Pulmonary artery endothelial cell (primary cell): ENCODE measurements at regions not wholly inside any gene's neighbourhood (a gene's known extent, or its start where the extent isn't known, plus 50 kb on each side); places are given as distances from the start of the nearest gene placed in this dataset.
"Not testable (repeated sequence)": the region's sequence is repeated elsewhere in the genome, so short reads cannot be mapped to it uniquely, and the experiment has no call there.

Source experiments
- DNase-seq: peaks from one replicate; pipeline ENCODE4 v3.0.0-alpha.2; 2011; ENCODE audit warnings: low read depth, low spot score

DNA sequence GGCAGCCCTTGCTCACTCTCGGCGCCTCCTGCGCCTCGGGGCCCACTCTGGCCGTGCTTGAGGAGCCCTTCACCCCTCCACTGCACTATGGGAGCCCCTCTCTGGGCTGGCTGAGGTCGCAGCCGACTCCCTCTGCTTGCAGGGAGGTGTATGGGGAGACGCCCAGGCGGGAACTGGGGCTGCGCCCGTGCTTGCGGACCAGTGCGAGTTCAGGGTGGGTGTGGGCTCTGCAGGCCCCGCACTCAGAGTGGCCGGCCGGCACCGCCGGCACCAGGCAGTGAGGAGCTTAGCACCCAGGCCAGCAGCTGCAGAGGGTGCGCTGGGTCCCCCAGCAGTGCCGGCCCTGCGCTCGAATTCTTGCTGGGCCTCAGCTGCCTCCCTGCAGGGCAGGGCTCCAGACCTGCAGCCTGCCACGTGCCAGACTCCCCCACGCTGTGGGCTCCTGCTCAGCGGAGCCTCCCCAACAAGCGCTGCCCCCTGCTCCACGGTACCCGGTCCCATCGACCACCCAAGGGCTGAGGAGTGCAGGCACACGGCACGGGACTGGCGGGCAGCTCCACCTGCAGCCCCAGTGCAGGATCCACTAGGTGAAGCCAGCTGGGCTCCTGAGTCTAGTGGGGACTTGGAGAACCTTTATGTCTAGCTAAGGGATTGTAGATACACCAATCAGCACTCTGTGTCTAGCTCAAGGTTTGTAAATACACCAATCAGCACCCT lies 54.0 kb upstream of the WWC2 start:
- DNase-seq = not testable (repeated sequence)

DNA sequence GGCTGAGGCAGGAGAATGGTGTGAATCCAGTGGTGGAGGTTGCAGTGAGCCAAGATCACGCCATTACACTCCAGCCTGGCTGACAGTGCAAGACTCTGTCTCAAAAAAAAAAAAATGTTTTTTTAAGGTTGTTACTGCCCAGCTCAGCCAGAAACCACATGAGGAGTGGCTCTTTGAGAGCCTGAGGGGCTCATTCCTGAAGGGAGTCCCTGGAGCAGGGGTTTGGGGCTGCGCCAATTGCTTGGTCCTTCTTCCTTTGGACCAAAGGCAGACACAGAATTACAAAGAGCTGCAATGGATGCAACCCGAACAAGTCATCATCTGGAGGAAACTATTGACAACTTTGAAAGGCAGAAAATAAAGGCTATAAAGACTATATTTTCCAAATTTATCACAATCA lies 60.6 kb upstream of the WWC2 start:
- DNase-seq = no peak

DNA sequence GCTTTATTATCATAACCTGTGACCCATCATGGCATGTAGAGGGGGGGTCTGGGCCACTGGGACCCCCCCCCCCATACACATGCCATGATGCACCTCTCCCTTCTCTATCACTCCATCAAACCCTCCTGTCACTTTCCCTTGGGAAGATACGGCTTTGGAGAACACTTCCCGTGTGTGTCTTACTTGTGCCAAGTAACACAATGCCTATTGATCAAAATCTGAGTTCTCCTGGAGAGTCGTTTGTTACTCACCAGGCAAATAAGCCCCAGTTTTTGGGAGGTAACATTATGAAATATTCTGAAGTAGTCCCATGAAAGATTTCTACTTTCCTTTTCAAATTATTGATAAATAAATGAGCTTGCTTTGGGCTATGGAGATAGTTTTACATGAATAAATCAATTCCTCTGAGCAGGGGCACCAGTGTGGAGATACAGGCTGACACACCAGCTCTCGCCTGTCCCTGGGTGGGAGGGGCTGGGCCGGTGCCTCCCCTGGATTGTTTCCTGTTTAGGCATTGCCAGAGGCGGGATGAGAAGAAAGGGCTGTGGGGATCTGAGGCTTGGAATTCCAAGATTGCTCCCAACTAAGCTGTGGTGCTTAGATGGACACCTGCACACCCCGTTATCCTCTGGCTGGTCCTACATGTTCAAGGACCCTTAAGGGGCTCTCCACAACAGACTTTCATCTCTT lies 63.2 kb upstream of the WWC2 start:
- no peak for DNase-seq

DNA sequence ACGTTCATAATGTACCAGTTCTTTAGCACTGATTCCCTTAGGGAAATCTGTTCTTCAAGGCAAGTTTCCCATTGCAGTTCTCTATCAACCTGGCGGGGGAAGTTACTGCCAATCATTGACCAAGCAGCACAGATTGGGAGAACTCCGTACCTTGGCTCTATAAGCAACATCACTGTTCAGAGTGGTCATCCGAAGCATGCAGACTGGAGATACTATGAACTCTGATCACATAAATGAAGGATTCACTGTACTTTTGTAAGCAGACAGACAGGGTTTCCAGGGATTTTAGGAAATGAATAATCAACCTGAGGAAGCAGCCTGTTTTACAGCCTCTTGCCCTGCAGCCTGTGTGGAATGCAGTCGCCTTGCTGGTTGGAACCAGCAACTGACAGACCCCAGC lies 63.8 kb upstream of the WWC2 start:
- no peak for DNase-seq

DNA sequence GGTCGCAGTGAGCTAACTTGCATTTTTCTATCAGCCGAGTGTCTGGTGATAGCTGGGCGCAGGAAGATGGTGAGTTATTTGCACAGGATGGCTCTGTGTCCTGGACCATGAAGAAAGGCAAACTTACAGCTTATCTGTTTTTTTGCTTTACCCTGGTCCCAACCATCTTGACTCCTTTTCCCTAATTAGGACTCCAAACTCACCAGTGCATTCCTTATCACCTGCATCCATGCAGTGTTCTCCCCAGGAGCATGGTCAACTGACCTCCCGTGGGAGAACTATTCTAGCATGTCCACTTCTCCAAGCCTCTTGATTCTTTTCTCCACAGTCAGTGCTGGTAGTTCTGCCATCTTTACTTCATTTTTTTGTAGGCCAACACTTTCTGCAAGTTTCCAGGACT lies 68.2 kb upstream of the WWC2 start:
- DNase-seq = no peak

DNA sequence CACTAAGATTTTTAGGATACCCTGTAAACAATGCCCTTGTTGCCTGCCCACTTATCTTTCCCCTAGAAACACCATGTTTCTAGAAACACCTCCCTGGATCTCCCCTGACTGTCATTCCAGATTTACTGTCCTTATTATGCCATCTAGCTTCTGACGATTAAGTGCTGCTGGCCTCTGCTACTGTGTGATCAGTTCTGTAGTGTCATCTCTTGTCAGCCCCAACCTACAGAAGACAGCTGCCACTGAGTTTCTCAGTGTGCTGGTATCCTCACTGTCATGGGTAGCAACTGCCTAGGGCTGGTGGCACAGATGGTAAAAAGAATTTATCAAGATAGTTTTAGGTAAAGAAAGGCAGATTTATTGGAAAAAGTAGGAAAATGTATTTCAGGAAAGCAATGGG lies 68.7 kb upstream of the WWC2 start:
- no peak for DNase-seq

DNA sequence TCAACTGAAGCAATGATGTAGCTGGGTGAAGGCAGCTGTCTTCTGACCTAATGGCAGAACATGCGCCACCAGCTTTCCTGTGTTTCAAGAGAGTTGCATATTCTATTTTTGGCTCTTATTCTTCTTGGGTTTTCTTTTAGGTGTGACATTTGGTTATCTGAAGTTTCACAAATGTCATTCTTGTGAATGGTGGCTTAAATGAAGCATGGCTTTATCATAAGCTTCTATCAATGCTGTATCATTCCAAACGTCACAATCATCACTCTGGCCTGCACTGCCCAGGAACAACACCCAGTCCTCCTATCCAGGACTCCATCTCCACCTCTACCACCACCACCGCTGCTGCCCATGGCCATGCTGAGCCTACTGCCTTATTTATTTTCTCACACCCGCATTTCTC lies 69.7 kb upstream of the WWC2 start:
- DNase-seq = no peak

DNA sequence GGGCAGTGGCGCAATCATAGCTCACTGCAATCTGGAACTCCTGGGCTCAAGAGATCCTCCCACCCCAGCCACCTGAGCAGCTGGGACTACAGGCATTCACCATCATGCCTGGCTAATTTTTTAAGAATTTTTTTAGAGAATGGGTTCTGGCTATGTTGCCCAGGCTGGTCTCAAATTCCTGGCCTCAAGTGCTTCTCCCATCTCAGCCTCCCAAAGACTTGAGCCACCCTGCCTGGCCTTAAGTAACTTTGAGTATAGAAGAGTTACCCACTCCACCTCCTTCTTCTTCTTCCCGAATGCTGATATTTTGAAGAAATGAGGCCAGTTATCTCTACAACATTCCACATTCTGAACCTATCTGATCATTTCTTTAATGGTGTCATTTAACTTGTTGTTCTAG lies 72.4 kb upstream of the WWC2 start:
- no peak for DNase-seq

DNA sequence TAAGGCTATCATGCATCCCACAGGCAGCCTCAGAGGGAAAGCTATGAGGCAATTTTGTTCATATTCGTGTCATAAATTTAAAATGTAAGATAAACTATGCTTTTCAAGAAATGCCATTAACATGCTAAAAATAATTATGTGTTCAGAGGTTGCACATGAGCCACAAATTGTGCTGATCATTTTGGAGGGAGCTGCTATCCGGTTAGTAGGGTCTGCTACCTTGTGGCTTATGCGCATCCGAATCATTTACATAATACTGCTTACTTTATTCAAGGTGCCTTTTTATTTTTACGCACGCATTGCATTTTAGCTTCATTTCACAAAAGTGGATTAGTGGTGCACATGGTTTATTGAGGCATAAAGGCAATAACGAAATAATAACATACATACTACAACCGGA lies 76.4 kb upstream of the WWC2 start:
- DNase-seq = no peak

DNA sequence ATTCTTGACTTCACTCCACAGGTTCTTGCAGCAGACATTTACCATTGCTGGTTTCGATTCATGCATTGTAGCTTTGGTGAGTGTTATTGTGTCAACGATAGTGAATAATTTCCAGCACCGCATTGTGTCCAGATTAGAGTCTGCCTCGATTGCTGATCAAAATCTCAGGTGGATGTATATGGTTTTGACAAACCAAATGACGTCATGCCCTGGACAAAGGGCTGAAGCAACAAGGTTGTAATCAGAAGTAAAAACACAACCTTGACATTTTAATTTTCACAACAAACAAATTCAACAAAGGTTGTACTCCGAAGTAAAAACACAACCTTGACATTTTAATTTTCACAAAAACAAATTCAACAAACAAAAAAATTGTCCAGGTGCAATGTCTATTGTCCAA lies 81.1 kb upstream of the WWC2 start:
- no peak for DNase-seq

DNA sequence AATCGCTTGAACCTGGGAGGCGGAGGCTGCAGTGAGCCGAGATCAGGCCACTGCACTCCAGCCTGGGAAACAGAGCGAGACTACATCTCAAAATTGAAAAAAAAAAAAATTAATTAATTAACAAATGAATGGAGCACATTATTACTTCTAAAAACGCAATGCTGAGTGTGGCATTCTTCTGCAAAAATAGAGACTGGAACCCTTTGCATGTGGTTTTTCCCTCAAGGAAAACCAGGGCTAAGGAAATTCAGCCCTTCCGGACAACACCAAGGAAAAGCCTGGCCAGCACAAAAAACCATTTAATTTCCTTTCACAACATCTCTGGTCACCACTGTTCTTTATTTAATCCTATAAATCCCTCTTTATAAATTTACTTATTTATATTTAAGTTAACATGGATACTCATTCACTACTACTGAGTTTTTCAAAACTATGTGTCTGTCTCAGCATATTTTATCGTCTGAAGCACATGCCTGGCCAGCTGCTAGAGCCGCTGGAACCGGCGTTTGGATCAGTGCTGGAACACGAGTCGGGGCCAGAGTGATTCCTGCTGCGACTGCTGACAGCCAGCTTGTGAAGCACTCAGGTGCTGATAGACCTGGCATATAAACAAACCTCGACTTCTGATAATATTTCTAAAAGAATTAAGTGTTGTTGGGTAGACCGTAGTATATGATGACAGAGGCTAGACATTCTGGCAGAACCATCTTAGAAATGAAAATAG lies 84.5 kb upstream of the WWC2 start:
- no peak for DNase-seq

DNA sequence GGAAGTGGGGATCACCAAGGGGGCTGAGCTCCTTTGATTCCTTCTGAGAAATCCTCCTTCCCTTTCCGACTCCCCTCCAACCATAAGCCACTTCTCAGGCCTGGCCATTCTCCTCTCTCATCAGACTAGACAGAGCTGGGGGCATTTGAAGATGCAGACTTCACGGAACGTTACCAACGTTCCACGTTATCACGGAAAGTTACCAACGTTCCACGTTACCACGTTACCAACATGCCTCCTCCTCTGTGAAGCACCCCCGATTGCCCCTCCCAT lies 85.4 kb upstream of the WWC2 start:
- no peak for DNase-seq

DNA sequence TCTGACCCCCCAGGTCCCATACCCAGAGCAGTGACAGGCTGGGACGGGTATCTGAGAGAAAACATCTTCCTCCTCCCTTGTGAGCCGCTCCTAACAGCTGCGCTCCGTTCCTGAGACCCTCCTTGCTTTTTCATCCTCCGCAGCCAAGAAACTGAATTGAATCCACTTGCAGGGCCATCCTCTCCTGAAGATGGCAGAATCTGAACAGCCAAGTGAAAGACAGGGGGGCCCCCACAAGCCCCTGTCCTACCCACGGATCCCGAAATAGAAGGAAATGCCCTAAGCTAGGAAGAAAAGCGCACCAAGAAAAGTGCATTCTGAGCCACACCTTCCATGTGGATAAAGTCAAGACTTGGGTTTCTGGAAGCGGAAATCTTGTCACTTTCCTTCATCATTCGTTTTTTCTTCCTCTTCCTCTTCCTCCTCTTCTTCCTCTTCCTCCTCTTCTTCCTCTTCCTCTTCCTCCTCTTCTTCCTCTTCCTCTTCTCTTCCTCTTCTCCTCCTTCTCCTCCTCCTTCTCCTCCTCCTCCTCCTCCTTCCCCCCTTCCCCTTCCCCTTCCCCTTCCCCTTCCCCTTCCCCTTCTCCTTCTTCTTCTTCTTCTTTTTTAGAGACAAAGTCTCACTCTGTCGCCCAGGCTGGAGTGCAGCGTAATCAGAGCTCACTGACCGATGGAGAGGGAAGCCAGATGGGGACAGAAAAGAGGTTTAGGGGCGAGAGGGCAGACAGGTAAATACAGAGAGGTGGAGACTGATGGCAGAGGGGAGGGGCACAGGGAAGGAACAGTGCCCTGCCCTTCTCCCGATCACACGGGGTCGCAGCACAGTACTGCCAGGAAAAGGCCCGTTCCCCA lies 86.0 kb upstream of the WWC2 start:
- no peak for DNase-seq

DNA sequence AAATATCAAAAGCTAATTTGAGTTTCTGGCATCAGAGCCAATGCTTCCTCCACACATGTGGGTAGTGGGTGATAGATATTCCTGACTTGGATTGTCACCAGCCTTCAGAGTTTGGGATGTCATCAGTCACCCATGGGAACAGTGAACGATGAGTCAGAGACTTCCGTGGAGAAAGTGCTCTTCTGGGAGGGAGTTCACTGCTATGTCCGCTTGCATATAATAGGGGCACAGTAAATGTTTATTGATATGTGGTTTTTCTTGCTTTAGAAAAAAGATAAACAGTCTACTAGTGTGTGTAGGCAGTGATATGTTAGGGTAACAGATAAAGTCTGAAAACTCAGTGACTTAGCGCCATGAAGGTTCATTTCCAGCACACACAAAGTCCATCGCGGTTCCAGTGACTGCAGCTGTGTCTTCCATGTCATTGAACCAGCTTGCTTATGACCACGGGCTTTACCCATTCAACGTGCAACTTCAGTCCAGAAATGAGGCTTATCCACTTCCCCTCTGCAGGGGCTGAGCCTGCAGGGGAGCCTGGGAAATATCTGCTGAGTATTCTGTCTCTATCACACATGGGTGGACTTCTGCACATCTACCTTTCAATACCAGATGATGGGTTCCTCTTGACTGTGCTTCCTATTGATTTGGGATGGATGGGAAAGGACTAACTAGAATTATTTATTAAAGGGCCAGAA lies 87.7 kb upstream of the WWC2 start:
- DNase-seq = no peak

DNA sequence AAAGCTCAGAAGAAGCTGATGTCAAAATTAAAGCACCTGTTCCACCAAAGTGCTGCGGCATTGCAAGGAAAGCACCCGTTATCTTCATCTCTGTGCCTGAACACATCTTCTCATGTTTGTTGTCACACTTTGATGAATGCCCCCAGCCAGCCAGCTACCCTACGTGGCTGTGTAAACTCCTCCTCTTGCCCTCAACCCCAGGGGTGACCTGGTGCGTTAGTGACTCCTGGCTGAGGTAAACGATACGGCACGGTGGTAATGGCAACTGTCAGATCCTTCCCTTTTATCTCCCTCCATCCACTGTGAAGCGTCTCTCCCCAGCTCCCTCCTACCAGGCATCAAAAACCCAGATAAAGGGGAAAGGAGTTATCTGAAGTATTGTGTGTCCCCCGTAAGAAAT lies 90.6 kb upstream of the WWC2 start:
- DNase-seq = no peak

DNA sequence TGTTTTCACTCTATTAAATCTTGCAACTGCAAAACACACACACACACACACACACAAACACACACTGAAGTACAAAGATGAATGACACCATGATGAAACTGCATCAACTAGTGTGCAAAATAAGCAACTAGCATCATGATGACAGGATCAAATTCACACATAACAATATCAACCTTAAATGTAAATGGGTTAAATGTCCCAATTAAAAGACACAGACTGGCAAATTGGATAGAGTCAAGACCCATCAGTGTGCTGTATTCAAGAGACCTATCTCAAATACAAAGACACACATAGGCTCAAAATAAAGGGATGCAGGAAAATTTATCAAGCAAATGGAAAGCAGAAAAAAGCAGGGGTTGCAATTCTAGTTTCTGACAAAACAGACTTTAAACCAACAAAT lies 87.2 kb upstream of the DCTD start:
- not testable (repeated sequence) for DNase-seq

DNA sequence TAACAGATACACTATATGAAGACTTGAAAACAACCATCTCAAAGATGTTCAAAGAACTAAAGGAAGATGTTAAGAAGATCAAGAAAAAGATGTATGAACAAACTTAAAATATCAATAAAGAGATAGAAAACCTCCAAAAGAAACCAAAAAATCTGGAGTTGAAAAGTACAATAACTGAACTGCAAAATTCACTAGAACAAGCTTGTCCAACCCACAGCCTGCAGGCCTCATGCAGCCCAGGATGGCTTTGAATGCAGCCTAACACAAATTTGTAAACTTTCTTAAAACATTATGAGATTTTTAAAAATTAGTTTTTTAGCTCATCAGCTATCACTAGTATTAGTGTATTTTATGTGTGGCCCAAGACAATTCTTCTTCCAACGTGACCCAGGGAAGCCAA lies 77.0 kb upstream of the DCTD start:
- no peak for DNase-seq

DNA sequence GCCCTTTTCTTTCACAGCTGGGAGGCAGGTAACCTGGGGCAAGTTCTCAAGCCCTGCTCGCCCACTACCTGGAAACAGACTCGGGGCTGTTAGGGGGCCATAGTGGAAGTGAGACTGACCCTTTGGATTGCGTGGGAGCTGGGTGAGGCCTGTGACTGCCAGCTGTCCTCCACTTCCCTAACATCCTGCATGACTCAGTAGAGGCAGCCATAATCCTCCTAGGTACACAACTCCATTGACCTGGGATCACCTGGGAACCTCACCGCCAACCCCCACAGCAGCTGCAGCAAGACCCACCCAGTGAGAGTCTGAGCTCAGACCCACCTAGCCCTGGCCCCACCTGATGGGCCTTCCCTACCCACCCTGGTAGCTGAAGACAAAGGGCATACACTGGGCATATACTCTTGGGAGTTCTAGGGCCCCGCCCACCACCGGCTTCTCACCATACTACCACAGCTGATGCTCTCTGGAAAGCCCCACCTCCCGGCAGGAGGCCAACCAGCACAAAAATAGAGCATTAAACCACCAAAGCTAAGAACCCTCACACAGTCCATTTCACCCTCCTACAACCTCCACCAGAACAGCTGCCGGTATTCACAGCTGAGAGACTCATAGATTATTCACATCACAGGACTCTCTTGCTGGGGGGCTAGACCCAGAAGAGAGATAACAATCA lies 61.1 kb upstream of the DCTD start:
- DNase-seq = no peak

DNA sequence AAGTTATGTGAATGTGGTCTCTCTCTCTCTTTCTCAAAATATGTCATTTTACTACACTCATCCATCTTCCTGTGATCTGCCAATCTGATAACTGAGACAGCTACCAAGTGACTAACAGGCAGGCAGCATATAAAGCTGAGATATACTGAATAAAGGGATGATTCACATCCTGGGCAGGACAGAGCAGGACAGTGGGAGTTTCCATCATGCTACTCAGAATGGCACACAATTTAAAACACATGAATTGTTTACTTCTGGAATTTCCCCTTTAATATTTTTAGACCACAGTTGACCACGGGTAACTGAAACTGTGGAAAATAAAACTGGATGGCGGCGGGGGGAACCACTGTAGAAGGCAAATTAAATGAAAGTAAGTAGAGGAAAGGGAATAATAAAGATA lies 58.6 kb upstream of the DCTD start:
- peak; percentile 84 for DNase-seq

DNA sequence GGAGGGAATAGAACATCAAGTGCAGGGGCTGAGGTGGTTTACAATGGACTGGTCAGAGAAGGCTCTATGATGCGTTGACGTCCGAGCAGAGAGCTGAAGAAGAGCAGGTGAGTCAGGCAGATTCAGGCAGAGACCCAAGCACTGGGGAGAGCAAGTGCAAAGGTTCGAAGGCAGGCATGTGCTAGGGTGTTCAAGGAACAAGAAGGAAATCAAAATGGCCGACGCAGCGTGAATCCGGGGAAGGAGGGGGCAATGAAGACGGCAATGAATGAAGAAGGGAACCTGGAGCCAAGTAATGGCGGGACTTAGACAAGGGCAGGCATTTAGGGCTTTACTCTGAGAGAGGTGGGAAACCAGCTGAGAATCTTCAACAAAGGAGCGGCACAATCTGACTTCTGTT lies 56.8 kb upstream of the DCTD start:
- no peak for DNase-seq

DNA sequence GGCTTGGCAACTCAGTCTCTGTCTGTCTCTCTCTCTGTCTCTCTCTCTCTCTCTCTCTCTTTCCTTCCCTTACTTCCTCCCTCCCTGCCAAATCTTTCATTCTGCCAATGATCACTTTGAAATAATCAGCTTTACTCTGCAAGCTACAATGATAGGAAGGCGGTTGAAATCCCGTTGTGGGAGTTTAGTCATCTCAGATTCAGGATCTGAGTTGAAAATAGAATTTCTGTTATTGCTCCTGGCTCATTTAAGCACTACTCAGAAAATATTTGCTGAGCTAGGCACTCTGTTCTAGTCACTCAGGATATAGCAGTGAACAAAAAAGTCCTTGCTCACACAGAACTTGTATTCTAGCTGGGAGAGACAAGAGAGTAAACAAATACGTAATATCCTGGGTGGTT lies 56.3 kb upstream of the DCTD start:
- peak; percentile 7 for DNase-seq
